ENCODE measurements at regions not wholly inside any gene's neighbourhood (a gene's known extent, or its start where the extent isn't known, plus 50 kb on each side); places are given as distances from the start of the nearest gene placed in this dataset.

GRCh38 chr1:211882381-211883004, 51.9 kb upstream of the LPGAT1 start:
- no peak for DNase-seq (ENCODE audit: low read depth in 1 of 2, low spot score in 1 of 2)
- no peaks in the 10 kb centered on the region for H3K27me3 ChIP-seq (ENCODE audit: insufficient read depth, poor library complexity, severe bottlenecking)
- no peak overlapping the region for H3K27ac ChIP-seq (replicated peaks)
- TF ChIP-seq SPI1 (IDR thresholded peaks at IDR 0.05; ENCODE audit: borderline replicate concordance, low read depth): no peak
- TF ChIP-seq, protein P1, sequence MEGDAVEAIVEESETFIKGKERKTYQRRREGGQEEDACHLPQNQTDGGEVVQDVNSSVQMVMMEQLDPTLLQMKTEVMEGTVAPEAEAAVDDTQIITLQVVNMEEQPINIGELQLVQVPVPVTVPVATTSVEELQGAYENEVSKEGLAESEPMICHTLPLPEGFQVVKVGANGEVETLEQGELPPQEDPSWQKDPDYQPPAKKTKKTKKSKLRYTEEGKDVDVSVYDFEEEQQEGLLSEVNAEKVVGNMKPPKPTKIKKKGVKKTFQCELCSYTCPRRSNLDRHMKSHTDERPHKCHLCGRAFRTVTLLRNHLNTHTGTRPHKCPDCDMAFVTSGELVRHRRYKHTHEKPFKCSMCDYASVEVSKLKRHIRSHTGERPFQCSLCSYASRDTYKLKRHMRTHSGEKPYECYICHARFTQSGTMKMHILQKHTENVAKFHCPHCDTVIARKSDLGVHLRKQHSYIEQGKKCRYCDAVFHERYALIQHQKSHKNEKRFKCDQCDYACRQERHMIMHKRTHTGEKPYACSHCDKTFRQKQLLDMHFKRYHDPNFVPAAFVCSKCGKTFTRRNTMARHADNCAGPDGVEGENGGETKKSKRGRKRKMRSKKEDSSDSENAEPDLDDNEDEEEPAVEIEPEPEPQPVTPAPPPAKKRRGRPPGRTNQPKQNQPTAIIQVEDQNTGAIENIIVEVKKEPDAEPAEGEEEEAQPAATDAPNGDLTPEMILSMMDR (IDR thresholded peaks at IDR 0.05; ENCODE audit: insufficient read depth, low read length): no peak
- TF ChIP-seq, protein P2, sequence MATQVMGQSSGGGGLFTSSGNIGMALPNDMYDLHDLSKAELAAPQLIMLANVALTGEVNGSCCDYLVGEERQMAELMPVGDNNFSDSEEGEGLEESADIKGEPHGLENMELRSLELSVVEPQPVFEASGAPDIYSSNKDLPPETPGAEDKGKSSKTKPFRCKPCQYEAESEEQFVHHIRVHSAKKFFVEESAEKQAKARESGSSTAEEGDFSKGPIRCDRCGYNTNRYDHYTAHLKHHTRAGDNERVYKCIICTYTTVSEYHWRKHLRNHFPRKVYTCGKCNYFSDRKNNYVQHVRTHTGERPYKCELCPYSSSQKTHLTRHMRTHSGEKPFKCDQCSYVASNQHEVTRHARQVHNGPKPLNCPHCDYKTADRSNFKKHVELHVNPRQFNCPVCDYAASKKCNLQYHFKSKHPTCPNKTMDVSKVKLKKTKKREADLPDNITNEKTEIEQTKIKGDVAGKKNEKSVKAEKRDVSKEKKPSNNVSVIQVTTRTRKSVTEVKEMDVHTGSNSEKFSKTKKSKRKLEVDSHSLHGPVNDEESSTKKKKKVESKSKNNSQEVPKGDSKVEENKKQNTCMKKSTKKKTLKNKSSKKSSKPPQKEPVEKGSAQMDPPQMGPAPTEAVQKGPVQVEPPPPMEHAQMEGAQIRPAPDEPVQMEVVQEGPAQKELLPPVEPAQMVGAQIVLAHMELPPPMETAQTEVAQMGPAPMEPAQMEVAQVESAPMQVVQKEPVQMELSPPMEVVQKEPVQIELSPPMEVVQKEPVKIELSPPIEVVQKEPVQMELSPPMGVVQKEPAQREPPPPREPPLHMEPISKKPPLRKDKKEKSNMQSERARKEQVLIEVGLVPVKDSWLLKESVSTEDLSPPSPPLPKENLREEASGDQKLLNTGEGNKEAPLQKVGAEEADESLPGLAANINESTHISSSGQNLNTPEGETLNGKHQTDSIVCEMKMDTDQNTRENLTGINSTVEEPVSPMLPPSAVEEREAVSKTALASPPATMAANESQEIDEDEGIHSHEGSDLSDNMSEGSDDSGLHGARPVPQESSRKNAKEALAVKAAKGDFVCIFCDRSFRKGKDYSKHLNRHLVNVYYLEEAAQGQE (IDR thresholded peaks at IDR 0.05; ENCODE audit: insufficient replicate concordance, low read depth): no peak
- no peak for TF ChIP-seq GABPA (IDR thresholded peaks at IDR 0.05; ENCODE audit: low read depth)
- no peak overlapping the region for H3K4me3 ChIP-seq (replicated peaks; ENCODE audit: insufficient read depth, low read length)

All from HL-60 (cell line).